ENCODE measurements at regions not wholly inside any gene's neighbourhood (a gene's known extent, or its start where the extent isn't known, plus 50 kb on each side); places are given as distances from the start of the nearest gene placed in this dataset.
"Not testable (repeated sequence)": the region's sequence is repeated elsewhere in the genome, so short reads cannot be mapped to it uniquely, and the experiment has no call there.

DNA sequence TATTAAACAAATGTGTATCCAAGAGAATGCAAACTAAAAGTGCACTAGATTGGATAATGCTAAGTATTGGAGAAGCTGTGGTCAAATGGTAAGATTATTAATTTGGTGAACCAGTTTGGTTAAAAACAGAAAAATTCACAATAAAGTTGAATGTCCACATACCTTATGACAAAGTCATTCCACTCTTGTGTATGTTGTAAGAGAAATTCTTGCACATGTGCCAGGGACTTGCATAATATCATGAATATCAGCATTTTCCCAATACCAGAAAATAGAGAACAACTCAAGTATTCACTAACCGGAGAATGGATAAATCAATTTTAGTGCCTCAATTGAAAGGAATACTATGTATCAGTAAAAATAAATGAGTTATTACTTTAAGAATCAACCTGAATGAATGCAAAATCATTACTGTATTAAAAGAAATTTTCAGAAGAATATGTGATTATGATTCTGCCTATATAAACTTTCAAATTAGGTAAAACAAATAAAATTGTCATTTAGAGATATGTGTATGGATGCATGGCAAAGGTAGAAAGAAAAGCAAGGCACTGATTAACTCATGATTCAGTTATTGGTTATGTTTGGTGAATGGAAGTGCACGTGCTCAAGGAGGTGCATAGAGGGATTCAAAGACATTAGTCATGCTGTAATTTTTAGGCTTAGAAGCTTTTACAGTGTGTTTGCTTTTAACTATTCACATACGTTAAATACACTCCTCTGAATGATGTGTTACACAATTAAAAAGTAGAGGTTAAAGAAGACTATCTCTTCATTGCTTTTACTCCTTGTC, 217.4 kb upstream of the KCNK2 start:
- no peak for DNase-seq

DNA sequence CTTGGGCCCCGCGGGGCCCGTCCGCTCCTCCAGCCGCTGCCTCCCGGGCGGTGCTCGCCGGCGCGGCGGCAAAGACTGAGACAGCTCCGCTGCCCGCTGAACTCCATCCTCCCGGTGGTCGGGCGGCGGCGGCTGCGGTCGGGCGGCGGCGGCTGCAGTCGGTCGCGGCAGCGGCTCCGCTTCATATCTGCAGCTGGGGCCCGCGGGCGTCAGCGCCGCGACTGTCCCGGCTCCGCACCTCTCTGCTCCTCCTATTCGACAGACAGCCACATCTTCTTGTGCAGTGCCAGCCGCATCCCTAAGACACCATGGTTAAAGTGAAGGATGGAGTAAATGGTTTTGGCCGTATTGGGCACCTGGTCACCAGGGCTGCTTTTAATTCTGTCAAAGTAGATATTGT, 212.1 kb upstream of the KCNK2 start:
- not testable (repeated sequence) for DNase-seq

DNA sequence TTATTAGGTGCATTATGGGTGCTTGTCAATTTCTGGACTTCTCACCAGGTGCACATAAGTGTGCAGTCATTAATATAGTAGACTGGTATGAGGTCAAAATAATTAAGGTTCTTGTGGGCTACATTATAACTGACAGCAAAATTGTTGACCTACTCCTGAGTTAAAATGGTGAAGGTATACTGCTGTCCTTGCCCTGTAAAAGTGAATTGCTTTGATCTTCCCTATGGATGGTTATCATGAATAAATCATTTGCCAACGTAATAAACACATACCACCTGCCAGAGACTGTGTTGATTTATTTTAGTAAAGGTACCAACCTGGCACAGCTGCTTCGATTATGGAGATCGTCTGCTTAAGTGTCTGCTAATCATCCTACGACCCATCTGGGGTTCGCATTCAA, 201.6 kb upstream of the KCNK2 start:
- DNase-seq: no peak

DNA sequence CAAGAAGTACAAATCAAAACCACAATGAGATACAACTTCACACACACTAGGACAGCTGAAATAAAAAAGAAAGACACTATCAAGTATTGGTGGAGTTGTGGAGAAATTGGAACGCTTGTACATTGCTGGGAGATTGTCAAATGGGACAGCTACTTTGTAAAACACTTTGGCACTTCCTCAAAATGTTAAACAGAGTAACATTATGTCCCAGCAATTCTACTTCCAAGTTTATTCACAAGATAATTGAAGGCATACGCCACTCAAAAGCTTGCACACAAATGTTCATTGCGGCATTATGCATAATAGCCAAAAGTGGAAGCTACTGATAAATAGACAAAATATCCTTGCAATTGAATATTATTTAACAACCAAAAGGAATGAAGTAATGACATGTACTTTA, 199.9 kb upstream of the KCNK2 start:
- no peak for DNase-seq

DNA sequence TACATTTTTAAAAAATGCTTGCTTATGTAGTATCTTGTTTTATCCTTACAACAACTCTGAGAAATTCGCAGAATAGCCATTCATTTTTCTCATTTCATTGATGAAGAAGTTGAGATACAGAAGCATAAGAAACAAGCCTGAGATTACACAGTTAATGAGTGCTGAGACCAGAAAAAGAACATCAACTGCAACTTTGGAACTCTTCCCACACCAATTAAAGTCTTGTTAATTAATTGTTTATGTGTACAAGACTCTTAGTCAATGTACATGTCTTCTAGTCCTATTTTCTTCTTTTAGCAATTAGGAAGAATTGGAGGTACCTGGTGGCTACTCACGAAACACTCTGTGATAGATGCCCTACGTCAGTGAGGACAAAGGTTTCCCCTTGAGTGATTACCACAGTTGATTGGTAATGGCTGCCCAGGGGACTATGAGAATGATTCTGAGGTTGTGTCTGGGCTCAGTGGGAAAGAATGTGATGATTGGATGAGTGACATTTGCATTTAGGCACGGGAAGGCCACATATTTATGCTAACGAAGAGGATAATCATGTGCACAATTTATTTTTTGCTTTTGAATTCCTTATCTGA, 187.4 kb upstream of the KCNK2 start:
- no peak for DNase-seq

DNA sequence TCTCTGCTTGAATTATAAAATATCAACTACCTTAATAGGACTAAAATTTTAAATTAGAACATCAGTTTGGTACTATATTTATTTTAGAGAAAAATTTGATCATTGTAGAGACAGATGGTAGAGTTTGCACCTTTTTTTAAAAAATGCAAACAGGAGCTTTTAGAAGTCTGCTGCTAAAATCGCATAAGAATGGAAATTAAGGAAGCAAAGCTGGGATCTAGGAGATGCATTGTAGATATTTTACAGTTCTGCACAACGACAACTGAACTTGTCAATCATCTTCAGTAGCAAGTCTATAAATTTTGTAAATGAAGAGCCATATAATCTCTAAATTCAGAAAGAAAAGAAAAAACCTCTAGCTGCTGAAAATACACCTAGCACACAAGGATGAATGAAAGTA, 185.6 kb upstream of the KCNK2 start:
- DNase-seq: no peak

DNA sequence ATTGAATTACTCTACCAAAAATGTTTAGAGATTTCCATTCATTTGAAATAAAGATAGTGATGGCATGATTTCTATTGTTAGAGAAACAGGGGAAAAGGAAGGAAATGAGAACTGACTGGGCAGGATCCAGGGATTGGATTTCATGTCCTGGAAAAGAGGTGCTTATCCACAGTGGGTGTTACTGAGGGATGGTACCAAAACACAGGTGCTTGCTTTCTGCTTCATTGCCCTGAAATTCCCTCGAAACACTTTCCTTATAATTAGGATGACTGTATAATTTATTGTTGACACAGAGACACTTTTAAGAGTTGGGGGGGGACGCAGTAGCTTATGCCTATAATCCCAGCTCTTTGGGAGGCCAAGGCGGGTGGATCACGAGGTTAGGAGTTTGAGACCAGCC, 185.0 kb upstream of the KCNK2 start:
- no peak for DNase-seq

DNA sequence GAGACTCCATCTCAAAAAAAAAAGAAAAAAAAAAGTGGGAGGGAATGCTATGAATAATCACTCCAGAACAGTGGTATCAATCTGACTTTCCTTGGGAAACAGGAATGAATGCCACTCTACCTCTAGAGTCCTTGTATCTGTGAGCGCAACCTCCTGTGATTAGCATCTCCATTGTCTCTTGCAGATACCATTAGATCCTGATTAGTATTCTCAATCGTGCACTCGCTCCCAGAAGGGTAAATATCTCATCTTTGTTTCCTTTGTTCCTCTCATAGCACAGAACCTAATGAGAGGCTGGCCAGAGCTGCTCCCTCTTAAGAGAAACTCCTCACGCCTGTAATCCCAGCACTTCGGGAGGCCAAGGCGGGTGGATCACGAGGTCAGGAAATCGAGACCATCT, 184.4 kb upstream of the KCNK2 start:
- DNase-seq: no peak

DNA sequence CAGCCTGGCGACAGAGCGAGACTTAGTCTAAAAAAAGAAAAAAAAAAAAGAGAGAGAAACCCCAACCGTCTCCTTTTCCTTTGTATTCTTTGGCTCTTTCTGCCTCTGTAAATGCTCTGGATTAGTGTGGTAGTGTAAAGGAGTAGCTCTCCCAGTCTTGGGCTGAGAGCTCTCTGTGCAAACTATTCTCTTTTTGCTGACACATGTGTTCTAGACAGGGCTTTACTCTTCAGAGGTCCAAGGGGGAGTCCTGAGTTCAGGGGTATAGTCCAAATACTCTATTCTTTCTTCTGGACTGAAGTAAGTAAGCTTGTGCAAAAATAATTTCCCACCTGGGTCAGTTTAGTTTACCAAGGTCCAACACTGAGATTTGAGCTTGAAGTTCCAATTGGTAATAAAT, 183.8 kb upstream of the KCNK2 start:
- no peak for DNase-seq

DNA sequence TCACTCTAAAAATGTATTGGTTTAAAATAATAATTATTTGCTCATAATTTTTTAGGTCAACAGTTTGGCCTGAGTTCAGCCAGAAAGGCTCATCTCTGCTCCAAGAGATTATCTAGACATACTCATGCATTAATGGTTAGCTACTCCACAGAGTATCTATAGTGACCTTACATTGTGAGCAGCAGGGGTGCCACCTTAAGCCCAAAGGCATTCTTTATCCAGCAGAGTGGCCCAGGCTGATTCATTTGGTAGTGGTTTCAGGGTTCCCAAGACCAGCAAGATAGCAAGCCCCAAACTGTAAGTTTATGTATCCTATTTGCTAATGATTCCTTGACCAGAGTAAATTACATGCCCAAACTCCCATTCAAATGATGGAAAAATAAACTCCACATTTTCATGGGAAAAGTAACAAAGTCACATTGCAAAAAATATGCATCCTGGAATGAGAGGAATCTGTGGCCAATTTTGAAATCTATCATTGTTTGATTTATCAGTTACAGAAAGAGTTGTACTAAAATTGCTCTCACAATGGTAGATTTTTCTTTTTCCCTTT, 182.6 kb upstream of the KCNK2 start:
- no peak for DNase-seq

DNA sequence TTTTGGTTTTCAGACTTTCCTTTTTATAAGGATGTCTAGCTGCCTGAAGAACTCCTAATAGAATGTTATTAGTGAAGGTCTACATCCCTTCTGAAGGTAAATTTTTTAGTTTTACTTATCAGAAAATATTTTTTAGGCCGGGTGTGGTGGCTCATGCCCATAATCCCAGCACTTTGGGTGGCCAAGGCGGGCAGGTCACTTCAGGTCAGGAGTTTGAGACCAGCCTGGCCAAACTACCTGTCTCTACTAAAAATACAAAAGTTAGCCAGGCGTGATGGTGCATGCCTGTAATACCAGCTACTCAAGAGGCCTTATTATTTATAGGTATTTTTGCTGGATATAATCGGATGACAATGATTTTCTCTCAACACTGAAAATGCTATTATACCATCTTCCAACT, 181.9 kb upstream of the KCNK2 start:
- no peak for DNase-seq

DNA sequence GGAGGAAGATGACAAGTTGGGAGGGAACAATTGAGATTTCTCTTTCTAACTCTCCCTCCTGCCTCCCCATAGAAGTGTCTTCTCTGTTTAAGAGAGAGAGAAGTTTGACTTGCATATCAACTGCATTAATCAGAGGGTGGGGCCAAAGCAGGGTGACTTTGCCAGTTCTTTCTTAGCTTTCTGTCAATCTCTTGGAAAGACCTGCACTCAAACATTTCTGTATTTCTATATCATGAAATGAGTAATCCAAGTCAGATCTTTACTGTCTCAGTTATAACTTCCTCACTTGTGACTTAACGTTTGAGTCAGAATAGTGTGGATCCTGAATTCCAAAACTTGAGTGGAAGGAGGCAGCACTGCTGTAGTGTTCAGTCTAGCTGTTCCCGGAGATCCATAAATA, 180.8 kb upstream of the KCNK2 start:
- no peak for DNase-seq

DNA sequence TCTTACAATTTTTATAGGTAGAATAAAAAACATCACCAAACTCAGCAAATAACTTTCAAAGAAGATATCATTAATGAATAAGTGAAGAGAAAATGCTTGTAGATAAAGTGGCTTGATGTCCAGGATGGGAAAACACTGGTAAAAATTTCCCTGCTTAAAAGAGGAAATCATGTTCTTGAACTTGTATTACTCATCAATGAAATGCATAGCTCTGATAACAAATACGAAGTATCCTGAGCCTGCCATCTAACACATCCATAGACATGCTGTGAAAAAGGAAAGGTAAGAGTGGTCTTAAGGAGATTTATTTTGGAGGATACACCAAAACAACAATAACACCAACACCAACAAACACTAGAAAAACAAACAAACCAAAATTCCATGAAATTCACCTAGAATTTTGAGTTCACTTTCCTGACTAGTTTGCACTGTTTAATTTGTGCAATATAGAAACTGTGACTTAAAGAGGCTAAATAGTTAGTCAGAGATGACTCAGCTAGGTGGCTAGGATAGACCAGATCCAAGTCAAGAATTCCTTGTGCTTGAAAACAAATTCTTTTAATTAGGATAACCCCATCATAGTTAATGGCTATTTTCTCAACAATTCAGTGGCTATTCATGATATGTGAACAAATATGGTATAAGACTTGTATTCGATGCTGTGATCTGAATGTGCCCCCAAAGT, 179.8 kb upstream of the KCNK2 start:
- DNase-seq: no peak

DNA sequence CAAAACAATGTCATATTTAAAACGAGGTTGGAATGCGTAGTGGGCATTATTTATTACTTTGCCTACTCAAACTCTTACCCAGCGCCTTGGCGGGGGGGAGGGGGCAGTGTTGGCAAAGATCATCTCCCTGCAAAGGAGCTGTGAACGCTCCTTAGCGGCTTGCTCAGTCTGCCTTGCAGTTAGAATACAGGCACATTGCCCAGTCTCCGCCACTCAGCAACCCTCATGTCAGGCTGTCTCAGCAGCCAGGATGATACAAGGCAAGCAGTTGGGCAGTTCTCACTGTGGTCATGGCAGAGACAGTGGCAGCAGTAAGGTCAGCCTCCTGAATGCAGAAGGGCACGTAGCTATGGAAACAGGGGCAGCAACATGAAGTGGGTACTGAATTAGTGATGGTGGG, 170.4 kb upstream of the KCNK2 start:
- no peak for DNase-seq

DNA sequence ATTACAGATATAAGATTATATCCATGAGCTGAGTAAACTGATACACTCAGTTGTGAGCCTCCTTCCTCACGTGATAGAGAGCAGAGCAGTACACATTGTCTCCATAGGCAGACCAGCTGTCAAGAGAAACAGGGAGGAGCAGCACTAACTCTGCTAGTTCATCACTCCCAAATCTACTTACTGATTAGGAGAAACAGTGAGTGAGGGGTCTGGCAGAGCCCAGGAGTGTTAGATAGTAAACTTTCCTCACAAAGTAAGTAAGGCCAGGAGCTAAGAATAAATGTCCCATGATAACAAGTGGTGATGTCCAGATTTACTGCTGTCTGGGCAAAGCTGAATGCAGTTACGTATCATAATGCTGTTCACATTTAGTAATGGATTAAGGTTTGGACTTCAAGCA, 168.6 kb upstream of the KCNK2 start:
- DNase-seq: no peak

DNA sequence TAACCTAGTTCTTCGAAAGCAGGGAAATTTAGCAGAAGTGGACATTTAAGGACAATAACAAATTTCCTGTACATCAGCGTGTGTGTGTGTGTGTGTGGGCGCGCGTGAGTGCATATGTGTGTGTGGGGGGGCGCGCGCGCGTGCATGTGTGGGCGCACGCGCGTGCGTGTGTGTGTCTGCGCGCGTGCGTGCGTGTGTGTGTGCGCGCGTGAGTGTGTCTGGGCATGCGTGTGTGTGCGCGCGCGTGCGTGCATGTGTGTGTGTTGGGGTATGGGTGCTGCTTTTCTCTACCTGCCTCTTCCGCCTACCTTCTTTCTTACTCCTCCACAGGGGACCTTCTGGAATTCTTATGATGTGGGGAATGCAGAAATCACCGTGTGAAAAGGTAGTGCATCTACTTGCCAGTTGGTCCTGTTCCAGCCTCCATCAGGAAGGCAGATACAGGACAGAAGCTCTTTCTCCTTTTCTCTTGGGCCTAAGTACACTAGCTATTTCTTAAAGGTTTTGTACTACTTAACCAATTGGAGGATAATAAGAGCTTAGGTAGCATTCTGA, 165.4 kb upstream of the KCNK2 start:
- DNase-seq: no peak

DNA sequence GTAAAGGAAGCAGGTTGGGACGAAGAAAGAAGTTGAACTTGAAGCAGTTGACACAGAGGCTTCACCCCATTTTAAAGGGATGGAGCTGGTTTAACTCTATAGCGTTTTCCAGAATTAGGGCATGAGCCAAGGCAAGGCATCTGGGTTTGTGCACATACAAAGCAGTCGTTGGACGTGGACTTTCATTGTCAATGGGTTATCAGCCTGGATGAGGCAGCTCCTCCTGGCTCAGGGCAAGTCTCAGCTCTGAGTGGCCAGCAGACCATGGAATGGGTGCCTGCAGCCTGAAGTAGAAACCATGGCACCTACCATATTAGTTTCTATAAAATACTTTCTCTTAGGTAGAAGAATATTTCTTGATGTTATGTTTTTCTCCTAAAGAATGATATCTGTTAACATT, 163.8 kb upstream of the KCNK2 start:
- no peak for DNase-seq

DNA sequence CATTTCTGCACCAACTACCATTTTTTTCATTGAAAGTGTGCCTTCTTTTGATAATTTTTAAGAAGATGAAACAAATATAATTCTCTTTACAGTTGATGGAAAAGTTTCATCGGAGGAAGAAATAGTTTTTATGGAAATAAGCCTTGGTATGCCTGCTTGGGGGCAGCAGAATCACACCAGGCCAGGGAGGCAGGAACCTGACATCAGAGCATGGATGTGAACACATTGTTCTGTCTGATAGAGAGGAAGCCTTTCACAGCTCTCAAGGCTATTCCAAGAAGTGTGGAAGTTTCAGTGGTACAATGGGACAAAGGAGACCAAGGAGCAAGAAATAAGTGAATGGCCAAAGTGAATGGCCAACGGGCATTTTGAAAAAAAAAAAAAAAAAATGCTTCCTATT, 162.2 kb upstream of the KCNK2 start:
- no peak for DNase-seq

DNA sequence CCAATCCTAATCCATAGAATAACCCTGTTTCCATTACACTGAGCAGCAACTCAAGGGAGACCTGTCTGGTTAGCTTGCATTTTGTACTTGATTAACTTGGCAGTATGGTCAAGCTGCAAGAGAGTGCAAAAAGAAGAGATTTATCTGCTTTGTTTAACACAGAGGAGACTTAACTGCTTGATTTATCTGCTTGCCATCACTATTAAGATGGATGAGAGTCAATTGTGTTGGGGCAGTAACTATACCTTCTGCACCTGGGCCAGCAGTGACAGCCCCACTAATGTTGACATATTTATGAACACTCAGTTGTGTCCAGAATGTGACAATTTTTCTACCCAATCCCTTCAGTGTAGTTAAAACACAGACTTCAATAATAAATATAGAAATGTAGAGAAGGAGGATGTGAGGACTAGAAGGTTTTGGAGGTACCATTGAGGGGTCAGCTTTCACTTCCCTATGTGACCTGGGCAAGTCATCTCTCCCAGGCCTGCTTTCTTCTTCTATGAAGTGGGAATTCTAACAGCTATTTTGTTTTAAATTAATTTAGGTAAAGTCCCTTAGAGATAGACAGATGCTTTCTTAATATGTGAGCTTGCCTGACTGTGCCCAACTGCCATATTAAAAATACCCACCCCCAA, 159.1 kb upstream of the KCNK2 start:
- no peak for DNase-seq

DNA sequence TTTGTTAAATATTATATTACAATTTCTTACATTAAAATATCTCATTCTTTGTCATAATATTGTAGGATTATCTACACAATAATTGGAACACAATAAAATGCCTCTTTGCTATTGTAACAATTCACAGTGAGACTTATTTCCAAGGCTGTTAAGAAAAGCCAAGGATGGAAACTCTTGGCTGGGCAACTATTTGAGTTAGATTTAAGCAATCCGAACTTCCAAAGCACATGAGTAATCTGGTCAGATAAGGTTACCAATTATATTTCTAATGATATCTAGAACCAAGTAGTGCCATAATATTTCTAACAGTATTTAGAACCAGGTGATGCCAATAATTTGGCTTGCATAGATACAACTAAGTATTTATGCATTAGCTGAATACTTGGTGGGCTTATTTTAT, 154.7 kb upstream of the KCNK2 start:
- no peak for DNase-seq

DNA sequence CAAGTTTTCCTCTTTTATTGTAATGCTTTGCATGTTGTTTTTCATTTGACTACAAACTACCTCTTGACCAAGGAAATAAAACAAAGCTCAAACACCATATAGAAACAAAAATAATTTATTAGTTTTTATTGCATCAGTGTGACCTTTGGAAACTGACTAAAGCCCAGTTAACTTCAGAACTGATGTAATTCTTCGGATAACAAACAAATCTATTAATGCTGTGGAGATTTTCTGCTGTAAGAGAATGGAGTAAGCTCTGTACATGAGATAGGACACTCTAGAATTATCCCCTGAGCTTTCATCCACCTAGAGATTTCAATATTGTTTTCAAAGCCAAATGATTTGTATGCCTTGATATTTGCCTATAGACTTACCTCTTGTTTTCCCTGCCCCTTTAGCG, 154.0 kb upstream of the KCNK2 start:
- DNase-seq: no peak

DNA sequence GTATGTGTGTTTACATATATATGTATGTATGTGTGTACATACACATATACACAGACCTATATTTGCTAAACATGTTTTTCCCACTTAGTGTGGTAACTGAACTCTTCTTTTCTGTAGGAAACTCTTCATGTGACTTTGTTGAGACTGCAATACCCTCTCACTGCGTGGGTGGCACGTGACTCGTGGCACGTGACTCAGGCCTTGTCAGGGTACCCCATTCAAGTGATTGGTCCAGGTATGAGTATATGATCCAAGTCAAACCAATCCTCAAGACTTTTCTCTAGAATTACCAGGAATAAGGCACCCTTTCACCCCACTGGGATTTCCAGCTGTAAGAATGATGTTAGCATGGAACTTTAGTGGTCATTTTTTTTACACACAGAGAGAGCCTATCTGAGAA, 149.2 kb upstream of the KCNK2 start:
- no peak for DNase-seq

DNA sequence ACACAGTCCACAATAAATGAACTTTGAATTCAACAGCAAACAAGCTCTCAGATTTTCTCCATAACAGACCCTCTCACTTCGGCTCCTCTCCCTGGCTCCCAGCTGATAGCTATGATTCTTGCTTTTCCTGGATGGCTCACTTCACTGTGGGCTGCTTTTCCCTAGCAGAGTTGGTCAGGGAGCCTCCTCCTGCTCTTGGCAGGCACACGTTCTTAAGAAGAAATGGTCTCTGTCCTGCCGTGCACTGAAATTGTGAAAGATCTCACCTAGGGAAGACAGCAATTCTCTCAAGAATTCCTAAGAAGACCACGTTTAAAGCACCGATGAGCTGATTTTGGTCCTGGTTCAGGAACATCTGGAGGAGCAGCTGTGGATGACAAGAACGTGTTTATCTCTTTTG, 148.5 kb upstream of the KCNK2 start:
- no peak for DNase-seq

Measured in NCI-H1694 treated with DMSO at 0.1 percent for 48 hours (cell line).